HepG2 (cell line): ENCODE measurements at regions not wholly inside any gene's neighbourhood (a gene's known extent, or its start where the extent isn't known, plus 50 kb on each side); places are given as distances from the start of the nearest gene placed in this dataset.
A peak's percentile ranks its signal among the peaks of the same experiment; 100 is the strongest.

Experiments used
- AGO2 ChIP-seq: fragments of 200-400 bp; formaldehyde crosslinking; optimal IDR thresholded peaks from 2 replicates; pipeline ENCODE3; 2017; ENCODE audit warnings: mild to moderate bottlenecking, low read depth, low read length, moderate library complexity
- AKAP8 ChIP-seq: sonication (generic); formaldehyde crosslinking; IDR thresholded peaks from 2 replicates; pipeline ENCODE4 v1.5.1; 2020; ENCODE audit warnings: mild to moderate bottlenecking, missing genetic modification reagents
- ATF2 ChIP-seq: sonication (generic); formaldehyde crosslinking; IDR thresholded peaks from 2 replicates; pipeline ENCODE4 v1.4.0; 2020; ENCODE audit warnings: missing genetic modification reagents
- DNMT3B ChIP-seq: conservative IDR thresholded peaks from 2 replicates; pipeline ENCODE4 v1.6.1; 2016; ENCODE audit warnings: missing biosample characterization, control low read depth
- FOXK2 ChIP-seq: fragments of 450-650 bp; IDR thresholded peaks from 2 replicates; pipeline ENCODE4 v1.6.1; 2016
- HOXD1 ChIP-seq: sonication (generic); formaldehyde crosslinking; IDR thresholded peaks from 2 replicates; pipeline ENCODE4 v1.5.0; 2020; ENCODE audit warnings: missing genetic modification reagents
- JUND ChIP-seq: sonication (generic); formaldehyde crosslinking; IDR thresholded peaks from 2 replicates; pipeline ENCODE4 v1.8.0; 2022; ENCODE audit warnings: mild to moderate bottlenecking, missing genetic modification reagents
- NFYC ChIP-seq: IDR thresholded peaks from 2 replicates; pipeline ENCODE4 v1.6.1; 2016; ENCODE audit warnings: missing genetic modification reagents, missing compliant biosample characterization
- RXRB ChIP-seq: IDR thresholded peaks from 2 replicates; pipeline ENCODE4 v1.6.1; 2016; ENCODE audit warnings: borderline replicate concordance, missing genetic modification reagents, missing compliant biosample characterization
- SKI ChIP-seq: fragments of 450-650 bp; IDR thresholded peaks from one replicate; pipeline ENCODE4 v1.6.1; 2018; ENCODE audit warnings: mild to moderate bottlenecking; ENCODE audit not compliant: partially characterized antibody
- ZC3H4 ChIP-seq: sonication (generic); formaldehyde crosslinking; IDR thresholded peaks from 2 replicates; pipeline ENCODE4 v1.4.0; 2020; ENCODE audit warnings: missing genetic modification reagents, borderline replicate concordance
- ZNF205 ChIP-seq: IDR thresholded peaks from 2 replicates; pipeline ENCODE4 v1.6.1; 2018; ENCODE audit warnings: missing biosample characterization, missing genetic modification reagents
- ZNF274 ChIP-seq: sonication (generic); formaldehyde crosslinking; IDR thresholded peaks from 2 replicates; pipeline ENCODE4 v1.5.1; 2020; ENCODE audit warnings: mild to moderate bottlenecking, missing genetic modification reagents
- ZNF326 ChIP-seq: sonication (generic); formaldehyde crosslinking; IDR thresholded peaks from 2 replicates; pipeline ENCODE4 v1.4.0; 2020; ENCODE audit warnings: missing genetic modification reagents, borderline replicate concordance
- ZNF430 ChIP-seq: sonication (generic); formaldehyde crosslinking; IDR thresholded peaks from 2 replicates; pipeline ENCODE4 v1.9.0; 2021; ENCODE audit warnings: mild to moderate bottlenecking, missing genetic modification reagents
- ZNF615 ChIP-seq: sonication (generic); formaldehyde crosslinking; IDR thresholded peaks from 2 replicates; pipeline ENCODE4 v1.5.0; 2020; ENCODE audit warnings: mild to moderate bottlenecking, missing genetic modification reagents, borderline replicate concordance
- ZNF616 ChIP-seq: sonication (generic); formaldehyde crosslinking; IDR thresholded peaks from 2 replicates; pipeline ENCODE4 v1.5.0; 2020; ENCODE audit warnings: low read depth, mild to moderate bottlenecking, missing genetic modification reagents
- ZNF761 ChIP-seq: sonication (generic); formaldehyde crosslinking; conservative IDR thresholded peaks from 2 replicates; pipeline ENCODE4 v1.4.0; 2020; ENCODE audit warnings: mild to moderate bottlenecking, missing genetic modification reagents
- ZNF792 ChIP-seq: IDR thresholded peaks from 2 replicates; pipeline ENCODE4 v1.6.1; 2016
- ZNF879 ChIP-seq: sonication (generic); formaldehyde crosslinking; IDR thresholded peaks from 2 replicates; pipeline ENCODE4 v1.8.1; 2023; ENCODE audit warnings: missing genetic modification reagents
- TF ChIP-seq, protein P1 (sequence below), 2 experiments: sonication (generic) in 1 of 2; formaldehyde crosslinking in 1 of 2; IDR thresholded peaks; 2 replicates each; pipeline versions ENCODE4 v1.6.1 to v1.9.0; 2014 to 2022; ENCODE audit warnings: antibody characterized with exemption in 1 of 2, borderline replicate concordance in 1 of 2, inconsistent platforms in 1 of 2, low read depth in 1 of 2, missing genetic modification reagents in 1 of 2
- TF ChIP-seq, protein P2 (sequence below): sonication (generic); formaldehyde crosslinking; IDR thresholded peaks from 2 replicates; pipeline ENCODE4 v1.5.1; 2020; ENCODE audit warnings: missing genetic modification reagents, mild to moderate bottlenecking, borderline replicate concordance

DNA sequence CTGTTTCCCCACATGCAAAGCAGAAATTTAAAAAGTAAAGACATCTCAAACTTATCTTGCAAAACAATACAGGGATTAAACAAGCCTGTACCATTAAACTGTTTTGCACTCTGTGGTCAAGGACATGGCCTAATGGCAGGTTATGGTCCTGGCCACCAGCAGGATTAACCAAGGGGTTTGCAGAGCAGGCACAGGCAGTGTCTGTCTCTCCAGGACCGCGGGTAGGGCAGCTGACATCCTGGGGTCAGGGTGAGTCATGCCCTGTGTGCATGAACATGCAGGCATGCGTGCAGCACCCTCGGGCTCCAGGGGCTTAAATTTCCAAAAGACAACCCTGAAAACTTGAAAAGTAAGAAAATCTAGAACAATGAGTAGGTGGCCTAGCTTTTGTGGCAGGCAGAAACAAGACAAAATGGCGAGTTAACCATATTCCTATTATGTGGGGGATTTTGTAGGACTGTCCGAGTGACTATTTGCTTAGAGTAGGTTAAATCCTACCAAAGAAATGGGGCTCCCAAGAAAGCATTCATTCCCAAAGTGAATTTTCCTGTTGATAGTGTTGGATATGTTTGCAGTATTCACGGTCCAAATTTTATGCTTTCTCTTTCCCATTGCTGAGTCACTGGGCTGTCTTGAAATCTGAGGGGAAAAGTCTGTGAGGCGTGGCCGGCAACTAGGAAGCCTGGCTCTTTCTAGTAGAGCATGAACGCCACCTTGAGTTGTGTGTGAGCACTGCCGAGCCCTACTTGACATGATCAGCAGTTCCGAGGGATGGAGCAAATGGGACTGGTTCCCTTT lies 158.4 kb upstream of the FAM20A start (continued):
- no peak for TF ChIP-seq FOXK2
- peak; percentile 55 for TF ChIP-seq SKI
- TF ChIP-seq JUND (CRISPR knock-in tag) = peak; percentile 97
- TF ChIP-seq ZNF326 (CRISPR knock-in tag) = no peak
- TF ChIP-seq ATF2 (CRISPR knock-in tag) = peak; percentile 56; the same call in 1 of the 2 replicates
- peak; percentile 45; the same call in 1 of the 2 replicates for TF ChIP-seq HOXD1 (CRISPR knock-in tag)
- TF ChIP-seq ZNF792 (CRISPR knock-in tag) = peak; percentile 82
- TF ChIP-seq ZNF616 = no peak
- no peak for TF ChIP-seq ZNF205 (CRISPR knock-in tag)
- TF ChIP-seq RXRB (CRISPR knock-in tag) = peak; percentile 86
- no peak for TF ChIP-seq AGO2
- TF ChIP-seq ZNF430 (CRISPR knock-in tag) = no peak; the same call in 1 of the 2 replicates
- TF ChIP-seq, protein P1, sequence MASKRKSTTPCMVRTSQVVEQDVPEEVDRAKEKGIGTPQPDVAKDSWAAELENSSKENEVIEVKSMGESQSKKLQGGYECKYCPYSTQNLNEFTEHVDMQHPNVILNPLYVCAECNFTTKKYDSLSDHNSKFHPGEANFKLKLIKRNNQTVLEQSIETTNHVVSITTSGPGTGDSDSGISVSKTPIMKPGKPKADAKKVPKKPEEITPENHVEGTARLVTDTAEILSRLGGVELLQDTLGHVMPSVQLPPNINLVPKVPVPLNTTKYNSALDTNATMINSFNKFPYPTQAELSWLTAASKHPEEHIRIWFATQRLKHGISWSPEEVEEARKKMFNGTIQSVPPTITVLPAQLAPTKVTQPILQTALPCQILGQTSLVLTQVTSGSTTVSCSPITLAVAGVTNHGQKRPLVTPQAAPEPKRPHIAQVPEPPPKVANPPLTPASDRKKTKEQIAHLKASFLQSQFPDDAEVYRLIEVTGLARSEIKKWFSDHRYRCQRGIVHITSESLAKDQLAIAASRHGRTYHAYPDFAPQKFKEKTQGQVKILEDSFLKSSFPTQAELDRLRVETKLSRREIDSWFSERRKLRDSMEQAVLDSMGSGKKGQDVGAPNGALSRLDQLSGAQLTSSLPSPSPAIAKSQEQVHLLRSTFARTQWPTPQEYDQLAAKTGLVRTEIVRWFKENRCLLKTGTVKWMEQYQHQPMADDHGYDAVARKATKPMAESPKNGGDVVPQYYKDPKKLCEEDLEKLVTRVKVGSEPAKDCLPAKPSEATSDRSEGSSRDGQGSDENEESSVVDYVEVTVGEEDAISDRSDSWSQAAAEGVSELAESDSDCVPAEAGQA (IDR thresholded peaks at IDR 0.05; ENCODE audit: low read depth) = 0 out of 2 replicates have a peak, but pooled peaks have one; percentile 69
- TF ChIP-seq, protein P1 (CRISPR knock-in tag; IDR thresholded peaks at IDR 0.05; ENCODE audit: borderline replicate concordance) = no peak
- TF ChIP-seq DNMT3B = peak; percentile 82; the same call in 1 of the 2 replicates
- TF ChIP-seq ZNF761 = peak; percentile 49; the same call in 1 of the 2 replicates
- no peak for TF ChIP-seq AKAP8
- TF ChIP-seq ZNF615 = no peak; the same call in 1 of the 2 replicates
- TF ChIP-seq ZC3H4 = peak; percentile 98; the same call in 1 of the 2 replicates
- TF ChIP-seq ZNF879 (CRISPR knock-in tag) = peak; percentile 83; the same call in 1 of the 2 replicates
- TF ChIP-seq, protein P2, sequence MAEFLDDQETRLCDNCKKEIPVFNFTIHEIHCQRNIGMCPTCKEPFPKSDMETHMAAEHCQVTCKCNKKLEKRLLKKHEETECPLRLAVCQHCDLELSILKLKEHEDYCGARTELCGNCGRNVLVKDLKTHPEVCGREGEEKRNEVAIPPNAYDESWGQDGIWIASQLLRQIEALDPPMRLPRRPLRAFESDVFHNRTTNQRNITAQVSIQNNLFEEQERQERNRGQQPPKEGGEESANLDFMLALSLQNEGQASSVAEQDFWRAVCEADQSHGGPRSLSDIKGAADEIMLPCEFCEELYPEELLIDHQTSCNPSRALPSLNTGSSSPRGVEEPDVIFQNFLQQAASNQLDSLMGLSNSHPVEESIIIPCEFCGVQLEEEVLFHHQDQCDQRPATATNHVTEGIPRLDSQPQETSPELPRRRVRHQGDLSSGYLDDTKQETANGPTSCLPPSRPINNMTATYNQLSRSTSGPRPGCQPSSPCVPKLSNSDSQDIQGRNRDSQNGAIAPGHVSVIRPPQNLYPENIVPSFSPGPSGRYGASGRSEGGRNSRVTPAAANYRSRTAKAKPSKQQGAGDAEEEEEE (CRISPR knock-in tag) = peak; percentile 61; the same call in 1 of the 2 replicates
- peak; percentile 61; the same call in 1 of the 2 replicates for TF ChIP-seq ZNF274 (CRISPR knock-in tag)
- TF ChIP-seq NFYC (CRISPR knock-in tag) = peak; percentile 38; the same call in 1 of the 2 replicates
